ENCODE measurements at regions not wholly inside any gene's neighbourhood (a gene's known extent, or its start where the extent isn't known, plus 50 kb on each side); places are given as distances from the start of the nearest gene placed in this dataset.

DNA sequence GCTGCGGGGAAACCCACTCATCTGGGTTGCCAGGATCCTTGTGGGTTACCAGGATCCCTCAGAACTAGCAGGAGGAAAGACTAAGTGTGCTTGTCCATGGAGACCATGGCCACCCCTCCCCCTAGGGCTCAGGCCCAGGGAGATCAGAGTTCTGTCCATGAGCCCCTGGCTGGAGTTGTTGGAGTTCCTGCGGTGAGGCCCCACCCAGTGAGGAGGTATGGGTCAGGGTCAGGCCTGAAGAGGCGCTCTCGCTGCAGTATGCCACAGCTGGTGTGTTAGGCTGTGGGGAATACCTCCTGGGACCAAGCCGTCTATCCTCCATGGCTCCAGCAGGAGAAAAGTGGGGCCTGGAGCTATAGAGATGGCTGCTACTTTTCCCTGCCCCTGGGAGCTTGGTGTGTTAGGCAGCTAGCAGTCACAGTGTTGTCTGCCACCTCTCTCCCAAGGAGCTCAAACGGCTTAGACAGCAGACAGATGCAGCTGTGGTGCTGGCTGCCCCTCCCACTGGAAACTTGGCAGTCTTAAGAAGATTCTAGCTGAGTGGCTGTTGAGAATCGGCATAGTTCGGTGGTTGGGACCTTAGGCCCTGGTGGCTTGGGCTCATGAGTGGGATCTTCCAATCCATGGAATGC, 240.3 kb upstream of the CELF4 start:
- no peaks in the 10 kb centered on the region for H3K9me3 ChIP-seq (ENCODE audit: low read length)
- H3F3A ChIP-seq (ENCODE audit: low read length, unreplicated experiment): no peaks in the 10 kb centered on the region
- ATAC-seq (no peak), DNase-seq (no peak)
- intact Hi-C loops (cut with micrococcal nuclease): no loop called here
- H2AFZ ChIP-seq (ENCODE audit: low read length): no peak overlapping the region
- no peak overlapping the region for H3K27ac ChIP-seq (ENCODE audit: low read length)
- no peaks in the 10 kb centered on the region for H3K9me2 ChIP-seq (replicated peaks; ENCODE audit: low read length)
- no peaks in the 10 kb centered on the region for H3K27me3 ChIP-seq (ENCODE audit: low read length)
- H3K9ac ChIP-seq (ENCODE audit: low read length): no peak overlapping the region
- H3K4me3 ChIP-seq (ENCODE audit: low read length): no peak overlapping the region
- no peaks in the 10 kb centered on the region for H3K36me3 ChIP-seq (ENCODE audit: low read depth, low read length)
- POLR2A ChIA-PET (ENCODE audit: unreplicated experiment): no interaction called here
- TF ChIP-seq EZH2 (IDR thresholded peaks at IDR 0.05; ENCODE audit: low read length, unreplicated experiment) (no peak), EZH2phosphoT487 (IDR thresholded peaks at IDR 0.05; ENCODE audit: borderline replicate concordance, low read length) (no peak)
- TF ChIP-seq, protein P1, sequence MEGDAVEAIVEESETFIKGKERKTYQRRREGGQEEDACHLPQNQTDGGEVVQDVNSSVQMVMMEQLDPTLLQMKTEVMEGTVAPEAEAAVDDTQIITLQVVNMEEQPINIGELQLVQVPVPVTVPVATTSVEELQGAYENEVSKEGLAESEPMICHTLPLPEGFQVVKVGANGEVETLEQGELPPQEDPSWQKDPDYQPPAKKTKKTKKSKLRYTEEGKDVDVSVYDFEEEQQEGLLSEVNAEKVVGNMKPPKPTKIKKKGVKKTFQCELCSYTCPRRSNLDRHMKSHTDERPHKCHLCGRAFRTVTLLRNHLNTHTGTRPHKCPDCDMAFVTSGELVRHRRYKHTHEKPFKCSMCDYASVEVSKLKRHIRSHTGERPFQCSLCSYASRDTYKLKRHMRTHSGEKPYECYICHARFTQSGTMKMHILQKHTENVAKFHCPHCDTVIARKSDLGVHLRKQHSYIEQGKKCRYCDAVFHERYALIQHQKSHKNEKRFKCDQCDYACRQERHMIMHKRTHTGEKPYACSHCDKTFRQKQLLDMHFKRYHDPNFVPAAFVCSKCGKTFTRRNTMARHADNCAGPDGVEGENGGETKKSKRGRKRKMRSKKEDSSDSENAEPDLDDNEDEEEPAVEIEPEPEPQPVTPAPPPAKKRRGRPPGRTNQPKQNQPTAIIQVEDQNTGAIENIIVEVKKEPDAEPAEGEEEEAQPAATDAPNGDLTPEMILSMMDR (conservative IDR thresholded peaks at IDR 0.05; ENCODE audit: low read depth, low read length): no peak
- BruUV-seq (replicated peaks): no TSS peak
- no peaks in the 10 kb centered on the region for H4K20me1 ChIP-seq (ENCODE audit: low read length)
- H3K79me2 ChIP-seq (ENCODE audit: low read length): no peaks in the 10 kb centered on the region
- no peaks in the 10 kb centered on the region for H3K4me1 ChIP-seq (ENCODE audit: insufficient read depth, low read length)
- CTCF ChIA-PET: no interaction called here
- no peak overlapping the region for H3K4me2 ChIP-seq (ENCODE audit: low read length)

DNA sequence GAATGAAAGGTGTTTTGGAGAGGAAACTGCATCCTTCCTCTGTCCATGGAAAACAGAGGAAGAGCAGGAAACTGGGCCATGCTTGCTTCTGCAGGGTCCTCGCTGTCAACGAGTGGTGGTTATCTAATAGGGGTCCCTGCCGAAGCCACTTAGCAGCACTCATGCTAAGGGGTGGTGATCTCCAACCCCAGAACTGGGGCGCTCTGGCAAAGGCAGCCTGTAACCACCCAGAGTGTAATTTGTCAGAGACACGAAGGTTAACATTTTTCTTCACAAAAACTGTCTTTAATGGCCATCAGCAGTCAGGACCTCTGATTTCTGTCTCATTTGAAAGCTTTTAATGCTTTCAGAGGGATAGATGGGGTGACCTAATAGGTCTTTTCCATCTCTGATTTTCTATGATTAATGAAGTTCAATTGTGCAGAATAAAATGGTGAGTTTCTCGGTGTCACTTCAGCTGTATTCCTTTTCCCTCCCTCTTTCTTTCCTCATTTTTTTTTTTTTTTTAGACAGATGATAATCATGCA, 231.3 kb upstream of the CELF4 start:
- CTCF ChIA-PET: no interaction called here
- no peak overlapping the region for H3K9ac ChIP-seq (ENCODE audit: low read length)

DNA sequence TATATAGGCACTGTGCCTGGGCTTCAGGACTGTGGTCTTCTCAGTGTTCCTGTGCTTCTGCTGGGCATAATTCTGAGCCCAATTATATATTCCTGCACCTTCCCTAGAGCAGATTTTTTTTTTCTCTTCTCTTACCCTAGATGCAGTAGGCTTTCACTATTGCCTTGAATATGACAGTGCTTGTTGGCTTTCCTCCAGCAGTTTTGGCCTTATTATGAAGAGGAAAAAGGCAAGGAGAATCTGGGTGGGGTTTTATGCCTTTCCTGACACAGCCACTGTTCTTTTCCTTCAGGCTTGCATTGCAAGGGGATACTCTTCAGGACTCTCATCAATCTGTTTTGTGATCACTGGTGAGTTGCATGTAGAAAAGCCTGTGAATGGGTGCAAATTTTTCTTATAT, 221.9 kb upstream of the CELF4 start:
- Histone ChIP-seq H3K4me1 (ENCODE audit: insufficient read depth, low read length) (no peaks in the 10 kb centered on the region), H3K36me3 (ENCODE audit: low read depth, low read length) (no peaks in the 10 kb centered on the region), H3K9me2 (replicated peaks; ENCODE audit: low read length) (no peaks in the 10 kb centered on the region), H3K79me2 (ENCODE audit: low read length) (no peaks in the 10 kb centered on the region), H4K20me1 (ENCODE audit: low read length) (no peaks in the 10 kb centered on the region), H3K27ac (ENCODE audit: low read length) (no peak overlapping the region), H3K4me3 (ENCODE audit: low read length) (no peak overlapping the region), H3F3A (ENCODE audit: low read length, unreplicated experiment) (no peaks in the 10 kb centered on the region), H3K9ac (ENCODE audit: low read length) (no peak overlapping the region), H3K9me3 (ENCODE audit: low read length) (no peaks in the 10 kb centered on the region), H2AFZ (ENCODE audit: low read length) (no peak overlapping the region), H3K27me3 (ENCODE audit: low read length) (no peaks in the 10 kb centered on the region), H3K4me2 (ENCODE audit: low read length) (no peak overlapping the region)
- CTCF ChIA-PET: no interaction called here
- POLR2A ChIA-PET (ENCODE audit: unreplicated experiment): no interaction called here
- intact Hi-C loops (cut with micrococcal nuclease): no loop called here
- no peak for TF ChIP-seq EZH2phosphoT487 (IDR thresholded peaks at IDR 0.05; ENCODE audit: borderline replicate concordance, low read length)
- DNase-seq (no peak), ATAC-seq (no peak)
- BruUV-seq (replicated peaks): no TSS peak

More for the DNA sequence above, 231.3 kb upstream of the CELF4 start:
- DNase-seq: no peak
- Histone ChIP-seq H4K20me1 (ENCODE audit: low read length) (no peaks in the 10 kb centered on the region), H3K27ac (ENCODE audit: low read length) (no peak overlapping the region), H3K79me2 (ENCODE audit: low read length) (no peaks in the 10 kb centered on the region), H3F3A (ENCODE audit: low read length, unreplicated experiment) (no peaks in the 10 kb centered on the region), H3K9me2 (replicated peaks; ENCODE audit: low read length) (no peaks in the 10 kb centered on the region), H3K4me1 (ENCODE audit: insufficient read depth, low read length) (no peaks in the 10 kb centered on the region), H3K4me3 (ENCODE audit: low read length) (no peak overlapping the region), H3K9me3 (ENCODE audit: low read length) (no peaks in the 10 kb centered on the region), H3K27me3 (ENCODE audit: low read length) (no peaks in the 10 kb centered on the region), H2AFZ (ENCODE audit: low read length) (no peak overlapping the region), H3K4me2 (ENCODE audit: low read length) (no peak overlapping the region), H3K36me3 (ENCODE audit: low read depth, low read length) (no peaks in the 10 kb centered on the region)
- no TSS peak for BruUV-seq (replicated peaks)
- intact Hi-C loops (cut with micrococcal nuclease): no loop called here
- POLR2A ChIA-PET (ENCODE audit: unreplicated experiment): no interaction called here
- no peak for ATAC-seq
- no peak for TF ChIP-seq EZH2 (IDR thresholded peaks at IDR 0.05; ENCODE audit: low read length, unreplicated experiment)

DNA sequence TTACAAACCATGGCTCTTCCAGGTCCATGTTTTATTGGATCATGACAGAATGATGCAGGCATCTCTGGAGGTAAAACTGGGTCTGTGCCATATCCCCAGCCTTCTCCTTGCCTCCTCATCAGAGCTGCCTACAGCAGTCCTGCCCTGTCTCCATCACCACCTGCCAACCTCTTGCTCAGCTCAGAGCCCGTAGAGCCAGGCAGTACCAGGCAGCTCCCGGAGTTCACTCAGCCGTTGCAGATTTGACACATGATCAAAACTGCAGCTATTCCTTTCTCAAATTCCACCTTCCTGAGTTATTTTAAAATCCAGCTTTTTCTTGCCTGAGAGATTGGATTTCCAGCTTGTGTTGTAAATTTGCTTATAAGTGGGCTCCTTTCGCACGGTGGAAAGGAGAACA, 218.2 kb upstream of the CELF4 start:
- POLR2A ChIA-PET (ENCODE audit: unreplicated experiment): no interaction called here
- Histone ChIP-seq H3K4me2 (ENCODE audit: low read length) (no peak overlapping the region), H4K20me1 (ENCODE audit: low read length) (no peaks in the 10 kb centered on the region), H3K79me2 (ENCODE audit: low read length) (no peaks in the 10 kb centered on the region), H3K9me2 (replicated peaks; ENCODE audit: low read length) (no peaks in the 10 kb centered on the region), H3F3A (ENCODE audit: low read length, unreplicated experiment) (no peaks in the 10 kb centered on the region), H3K9me3 (ENCODE audit: low read length) (no peaks in the 10 kb centered on the region), H3K27ac (ENCODE audit: low read length) (no peak overlapping the region), H3K9ac (ENCODE audit: low read length) (no peak overlapping the region), H3K4me1 (ENCODE audit: insufficient read depth, low read length) (no peaks in the 10 kb centered on the region), H3K27me3 (ENCODE audit: low read length) (no peaks in the 10 kb centered on the region), H3K4me3 (ENCODE audit: low read length) (no peak overlapping the region), H3K36me3 (ENCODE audit: low read depth, low read length) (no peaks in the 10 kb centered on the region), H2AFZ (ENCODE audit: low read length) (no peak overlapping the region)
- CTCF ChIA-PET: no interaction called here
- TF ChIP-seq EZH2phosphoT487 (IDR thresholded peaks at IDR 0.05; ENCODE audit: borderline replicate concordance, low read length) (no peak), EZH2 (IDR thresholded peaks at IDR 0.05; ENCODE audit: low read length, unreplicated experiment) (no peak)
- TF ChIP-seq, protein P1 (conservative IDR thresholded peaks at IDR 0.05; ENCODE audit: low read depth, low read length): no peak
- DNase-seq (no peak), ATAC-seq (no peak)
- BruUV-seq (replicated peaks): no TSS peak
- intact Hi-C loops (cut with micrococcal nuclease): no loop called here
